ENCODE measurements at regions not wholly inside any gene's neighbourhood (a gene's known extent, or its start where the extent isn't known, plus 50 kb on each side); places are given as distances from the start of the nearest gene placed in this dataset.
"Not testable (repeated sequence)": the region's sequence is repeated elsewhere in the genome, so short reads cannot be mapped to it uniquely, and the experiment has no call there.

DNA sequence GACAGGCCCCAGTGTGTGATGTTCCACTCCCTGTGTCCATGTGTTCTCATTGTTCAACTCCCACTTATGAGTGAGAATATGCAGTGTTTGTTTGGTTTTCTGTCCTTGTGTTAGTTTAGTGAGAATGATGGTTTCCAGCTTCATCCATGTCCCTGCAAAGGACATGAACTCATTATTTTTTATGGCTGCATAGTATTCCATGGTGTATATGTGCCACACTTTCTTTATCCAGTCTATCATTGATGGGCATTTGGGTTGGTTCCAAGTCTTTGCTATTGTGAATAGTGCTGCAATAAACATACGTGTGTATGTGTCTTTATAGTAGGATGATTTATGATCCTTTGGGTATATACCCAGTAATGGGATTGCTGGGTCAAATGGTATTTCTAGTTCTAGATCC is 558.2 kb upstream of the KLF4 start:
- ATAC-seq; H3K4me3 ChIP-seq; H3K27me3 Mint-ChIP-seq (ENCODE audit: insufficient read depth, low read depth, poor library complexity); H3K27ac ChIP-seq (ENCODE audit: low read depth); H3F3A ChIP-seq (replicated peaks; ENCODE audit: low read depth); H3K27ac Mint-ChIP-seq; H3K27me3 ChIP-seq (ENCODE audit: insufficient read depth); H3K79me2 ChIP-seq (replicated peaks; ENCODE audit: insufficient read depth); H3K36me3 Mint-ChIP-seq (ENCODE audit: low read depth); H4K20me1 ChIP-seq (replicated peaks; ENCODE audit: insufficient read depth); H3K9me3 Mint-ChIP-seq; H3K4me2 ChIP-seq; H3K4me1 Mint-ChIP-seq; H3K9me2 ChIP-seq (ENCODE audit: insufficient read depth); H3K4me1 ChIP-seq (ENCODE audit: insufficient read depth); H3K4me3 Mint-ChIP-seq; H3K36me3 ChIP-seq (ENCODE audit: insufficient read depth); DNase-seq (ENCODE audit: low spot score); H2AFZ ChIP-seq: not testable (repeated sequence)

DNA sequence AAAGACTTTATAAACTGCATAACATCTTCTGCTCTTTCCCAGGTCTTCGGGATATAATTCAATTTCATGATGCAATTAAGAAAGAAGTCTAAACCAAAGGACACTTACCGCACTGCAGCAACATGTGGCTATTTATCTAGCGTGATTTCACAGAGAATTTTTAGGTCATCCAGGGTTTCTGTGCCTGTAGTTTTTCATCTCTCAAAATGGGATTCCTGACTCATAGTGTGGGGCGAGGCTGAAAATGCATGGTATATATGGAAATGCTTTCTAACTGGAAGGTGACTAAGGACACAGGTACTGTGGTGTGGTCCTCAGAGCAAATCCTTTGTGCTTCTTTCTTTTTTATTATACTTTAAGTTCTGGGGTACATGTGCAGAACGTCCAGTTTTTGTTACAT is 557.7 kb upstream of the KLF4 start:
- Mint-ChIP-seq H3K4me3 (no peak overlapping the region), H3K27ac (no peak overlapping the region), H3K4me1 (no peaks in the 10 kb centered on the region; the same call in 2 of the 3 replicates), H3K27me3 (ENCODE audit: insufficient read depth, low read depth, poor library complexity) (peaks cover 2% of the 10 kb centered on the region), H3K36me3 (ENCODE audit: low read depth) (peaks cover 5% of the 10 kb centered on the region; the same call in 2 of the 3 replicates), H3K9me3 (peaks cover 9% of the 10 kb centered on the region)
- Histone ChIP-seq H3K9me2 (ENCODE audit: insufficient read depth) (no peaks in the 10 kb centered on the region), H3F3A (replicated peaks; ENCODE audit: low read depth) (no peaks in the 10 kb centered on the region), H3K4me3 (no peak overlapping the region), H3K4me2 (no peak overlapping the region), H3K79me2 (replicated peaks; ENCODE audit: insufficient read depth) (no peaks in the 10 kb centered on the region), H3K27ac (ENCODE audit: low read depth) (no peak overlapping the region), H4K20me1 (replicated peaks; ENCODE audit: insufficient read depth) (no peaks in the 10 kb centered on the region), H3K4me1 (ENCODE audit: insufficient read depth) (no peaks in the 10 kb centered on the region), H3K27me3 (ENCODE audit: insufficient read depth) (no peaks in the 10 kb centered on the region), H3K36me3 (ENCODE audit: insufficient read depth) (no peaks in the 10 kb centered on the region; the same call in 1 of the 2 replicates), H2AFZ (no peak overlapping the region)
- ATAC-seq: no peak
- no peak for DNase-seq (ENCODE audit: low spot score)
- TF ChIP-seq, protein P1, sequence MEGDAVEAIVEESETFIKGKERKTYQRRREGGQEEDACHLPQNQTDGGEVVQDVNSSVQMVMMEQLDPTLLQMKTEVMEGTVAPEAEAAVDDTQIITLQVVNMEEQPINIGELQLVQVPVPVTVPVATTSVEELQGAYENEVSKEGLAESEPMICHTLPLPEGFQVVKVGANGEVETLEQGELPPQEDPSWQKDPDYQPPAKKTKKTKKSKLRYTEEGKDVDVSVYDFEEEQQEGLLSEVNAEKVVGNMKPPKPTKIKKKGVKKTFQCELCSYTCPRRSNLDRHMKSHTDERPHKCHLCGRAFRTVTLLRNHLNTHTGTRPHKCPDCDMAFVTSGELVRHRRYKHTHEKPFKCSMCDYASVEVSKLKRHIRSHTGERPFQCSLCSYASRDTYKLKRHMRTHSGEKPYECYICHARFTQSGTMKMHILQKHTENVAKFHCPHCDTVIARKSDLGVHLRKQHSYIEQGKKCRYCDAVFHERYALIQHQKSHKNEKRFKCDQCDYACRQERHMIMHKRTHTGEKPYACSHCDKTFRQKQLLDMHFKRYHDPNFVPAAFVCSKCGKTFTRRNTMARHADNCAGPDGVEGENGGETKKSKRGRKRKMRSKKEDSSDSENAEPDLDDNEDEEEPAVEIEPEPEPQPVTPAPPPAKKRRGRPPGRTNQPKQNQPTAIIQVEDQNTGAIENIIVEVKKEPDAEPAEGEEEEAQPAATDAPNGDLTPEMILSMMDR (conservative IDR thresholded peaks at IDR 0.05; ENCODE audit: low read depth in 2 of 2): no peak
- TF ChIP-seq JUNB (IDR thresholded peaks at IDR 0.05; ENCODE audit: unreplicated experiment): no peak
- no peak for TF ChIP-seq NANOG (IDR thresholded peaks at IDR 0.05; ENCODE audit: borderline replicate concordance)
- TF ChIP-seq EZH2 (IDR thresholded peaks at IDR 0.05; ENCODE audit: low read depth, unreplicated experiment): no peak
- no peak for TF ChIP-seq CREB1 (CRISPR knock-in tag; IDR thresholded peaks at IDR 0.05; ENCODE audit: low read depth)
- TF ChIP-seq, protein P2, sequence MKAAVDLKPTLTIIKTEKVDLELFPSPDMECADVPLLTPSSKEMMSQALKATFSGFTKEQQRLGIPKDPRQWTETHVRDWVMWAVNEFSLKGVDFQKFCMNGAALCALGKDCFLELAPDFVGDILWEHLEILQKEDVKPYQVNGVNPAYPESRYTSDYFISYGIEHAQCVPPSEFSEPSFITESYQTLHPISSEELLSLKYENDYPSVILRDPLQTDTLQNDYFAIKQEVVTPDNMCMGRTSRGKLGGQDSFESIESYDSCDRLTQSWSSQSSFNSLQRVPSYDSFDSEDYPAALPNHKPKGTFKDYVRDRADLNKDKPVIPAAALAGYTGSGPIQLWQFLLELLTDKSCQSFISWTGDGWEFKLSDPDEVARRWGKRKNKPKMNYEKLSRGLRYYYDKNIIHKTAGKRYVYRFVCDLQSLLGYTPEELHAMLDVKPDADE (IDR thresholded peaks at IDR 0.05): no peak
- TF ChIP-seq ZNF114 (CRISPR knock-in tag; IDR thresholded peaks at IDR 0.05): no peak
- TF ChIP-seq, protein P3, sequence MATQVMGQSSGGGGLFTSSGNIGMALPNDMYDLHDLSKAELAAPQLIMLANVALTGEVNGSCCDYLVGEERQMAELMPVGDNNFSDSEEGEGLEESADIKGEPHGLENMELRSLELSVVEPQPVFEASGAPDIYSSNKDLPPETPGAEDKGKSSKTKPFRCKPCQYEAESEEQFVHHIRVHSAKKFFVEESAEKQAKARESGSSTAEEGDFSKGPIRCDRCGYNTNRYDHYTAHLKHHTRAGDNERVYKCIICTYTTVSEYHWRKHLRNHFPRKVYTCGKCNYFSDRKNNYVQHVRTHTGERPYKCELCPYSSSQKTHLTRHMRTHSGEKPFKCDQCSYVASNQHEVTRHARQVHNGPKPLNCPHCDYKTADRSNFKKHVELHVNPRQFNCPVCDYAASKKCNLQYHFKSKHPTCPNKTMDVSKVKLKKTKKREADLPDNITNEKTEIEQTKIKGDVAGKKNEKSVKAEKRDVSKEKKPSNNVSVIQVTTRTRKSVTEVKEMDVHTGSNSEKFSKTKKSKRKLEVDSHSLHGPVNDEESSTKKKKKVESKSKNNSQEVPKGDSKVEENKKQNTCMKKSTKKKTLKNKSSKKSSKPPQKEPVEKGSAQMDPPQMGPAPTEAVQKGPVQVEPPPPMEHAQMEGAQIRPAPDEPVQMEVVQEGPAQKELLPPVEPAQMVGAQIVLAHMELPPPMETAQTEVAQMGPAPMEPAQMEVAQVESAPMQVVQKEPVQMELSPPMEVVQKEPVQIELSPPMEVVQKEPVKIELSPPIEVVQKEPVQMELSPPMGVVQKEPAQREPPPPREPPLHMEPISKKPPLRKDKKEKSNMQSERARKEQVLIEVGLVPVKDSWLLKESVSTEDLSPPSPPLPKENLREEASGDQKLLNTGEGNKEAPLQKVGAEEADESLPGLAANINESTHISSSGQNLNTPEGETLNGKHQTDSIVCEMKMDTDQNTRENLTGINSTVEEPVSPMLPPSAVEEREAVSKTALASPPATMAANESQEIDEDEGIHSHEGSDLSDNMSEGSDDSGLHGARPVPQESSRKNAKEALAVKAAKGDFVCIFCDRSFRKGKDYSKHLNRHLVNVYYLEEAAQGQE (IDR thresholded peaks at IDR 0.05; ENCODE audit: unreplicated experiment): no peak
- no peak for TF ChIP-seq STAT1 (IDR thresholded peaks at IDR 0.05; ENCODE audit: unreplicated experiment)
- TF ChIP-seq EZH2phosphoT487 (IDR thresholded peaks at IDR 0.05; ENCODE audit: unreplicated experiment): no peak
- no peak for TF ChIP-seq ZNF331 (CRISPR knock-in tag; IDR thresholded peaks at IDR 0.05; ENCODE audit: low read depth)
- TF ChIP-seq POLR2AphosphoS5 (IDR thresholded peaks at IDR 0.05; ENCODE audit: low read depth): no peak

Data from GM23338 (cell line).